Uterus (tissue), 2 donors: ENCODE measurements at regions not wholly inside any gene's neighbourhood (a gene's known extent, or its start where the extent isn't known, plus 50 kb on each side); places are given as distances from the start of the nearest gene placed in this dataset.

ENCODE experiments used
- POLR2A ChIP-seq, 2 donors: fragments of 450-650 bp; IDR thresholded peaks; one replicate each; pipeline ENCODE4 v1.6.1; 2016; ENCODE audit warnings: antibody characterized with exemption in 2 of 2, mild to moderate bottlenecking in 1 of 2, moderate library complexity in 1 of 2
- TF ChIP-seq, protein P1 (sequence below), 4 experiments: fragments of 200-600 bp in 2 of 4; fragments of 450-650 bp in 2 of 4; sonication (generic) in 2 of 4; IDR thresholded peaks; one replicate each; pipeline ENCODE4 v1.5.1; 2016 to 2019; ENCODE audit warnings: antibody characterized with exemption in 4 of 4, mild to moderate bottlenecking in 2 of 4, moderate library complexity in 1 of 4

DNA sequence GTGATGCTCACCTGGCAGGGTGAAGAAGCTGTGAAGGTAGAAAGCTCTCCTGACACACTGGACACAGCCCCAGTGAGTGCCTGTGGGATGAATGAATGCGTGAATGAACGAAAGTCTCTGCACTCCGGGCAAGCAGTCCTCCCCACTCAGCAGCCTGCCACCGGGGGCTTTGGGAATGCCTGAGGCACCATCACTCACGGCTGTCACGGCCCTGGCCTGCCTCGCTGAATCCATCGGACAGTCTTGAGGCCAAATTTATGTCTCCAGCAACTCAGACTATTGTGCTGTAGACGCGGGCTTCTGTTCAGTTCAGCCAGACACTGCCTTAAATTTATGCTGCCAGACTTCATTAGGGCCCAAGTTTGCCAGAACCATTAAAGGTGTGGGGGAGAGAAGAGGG, 62.9 kb upstream of the TEX51 start:
- TF ChIP-seq, protein P1, sequence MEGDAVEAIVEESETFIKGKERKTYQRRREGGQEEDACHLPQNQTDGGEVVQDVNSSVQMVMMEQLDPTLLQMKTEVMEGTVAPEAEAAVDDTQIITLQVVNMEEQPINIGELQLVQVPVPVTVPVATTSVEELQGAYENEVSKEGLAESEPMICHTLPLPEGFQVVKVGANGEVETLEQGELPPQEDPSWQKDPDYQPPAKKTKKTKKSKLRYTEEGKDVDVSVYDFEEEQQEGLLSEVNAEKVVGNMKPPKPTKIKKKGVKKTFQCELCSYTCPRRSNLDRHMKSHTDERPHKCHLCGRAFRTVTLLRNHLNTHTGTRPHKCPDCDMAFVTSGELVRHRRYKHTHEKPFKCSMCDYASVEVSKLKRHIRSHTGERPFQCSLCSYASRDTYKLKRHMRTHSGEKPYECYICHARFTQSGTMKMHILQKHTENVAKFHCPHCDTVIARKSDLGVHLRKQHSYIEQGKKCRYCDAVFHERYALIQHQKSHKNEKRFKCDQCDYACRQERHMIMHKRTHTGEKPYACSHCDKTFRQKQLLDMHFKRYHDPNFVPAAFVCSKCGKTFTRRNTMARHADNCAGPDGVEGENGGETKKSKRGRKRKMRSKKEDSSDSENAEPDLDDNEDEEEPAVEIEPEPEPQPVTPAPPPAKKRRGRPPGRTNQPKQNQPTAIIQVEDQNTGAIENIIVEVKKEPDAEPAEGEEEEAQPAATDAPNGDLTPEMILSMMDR (IDR thresholded peaks at IDR 0.05): no peak
- TF ChIP-seq POLR2A (IDR thresholded peaks at IDR 0.05): no peak
